ENCODE measurements at regions not wholly inside any gene's neighbourhood (a gene's known extent, or its start where the extent isn't known, plus 50 kb on each side); places are given as distances from the start of the nearest gene placed in this dataset.

DNA sequence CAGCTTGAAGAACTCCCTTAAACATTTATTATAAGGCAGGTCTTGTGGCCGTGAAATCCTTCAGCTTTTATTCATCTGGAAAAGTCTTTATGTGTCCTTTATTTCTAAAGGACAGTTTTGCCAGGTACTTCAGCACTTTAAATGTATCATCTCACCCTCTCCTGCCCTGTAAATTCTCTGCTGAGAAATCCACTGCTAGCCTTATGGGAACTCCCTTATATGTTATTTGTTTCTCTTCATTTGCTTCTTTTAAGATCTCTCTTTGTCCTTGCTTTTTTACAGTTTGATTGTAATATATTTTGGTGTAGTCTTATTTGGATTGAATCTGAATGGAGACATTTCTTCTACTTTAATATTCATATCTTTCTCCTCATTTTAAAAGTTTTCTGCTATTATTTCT lies 86.7 kb upstream of the RBMS3 start:
- Mint-ChIP-seq H3K4me3 (no peak overlapping the region), H3K27me3 (no peaks in the 10 kb centered on the region), H3K4me1 (ENCODE audit: low read depth) (no peaks in the 10 kb centered on the region), H3K9me3 (peaks cover 8% of the 10 kb centered on the region), H3K36me3 (ENCODE audit: low read depth) (no peaks in the 10 kb centered on the region), H3K27ac (no peak overlapping the region)
- Histone ChIP-seq H3K27ac (ENCODE audit: low read depth in 1 of 2, low read length in 2 of 2) (no peak overlapping the region), H3K27me3 (ENCODE audit: control insufficient read depth in 1 of 2, insufficient read depth in 2 of 2, low read length in 2 of 2) (no peaks in the 10 kb centered on the region), H3K4me3 (ENCODE audit: low read length) (no peak overlapping the region), H3K36me3 (ENCODE audit: insufficient read depth, low read length) (no peaks in the 10 kb centered on the region), H3K9me3 (ENCODE audit: control insufficient read depth in 1 of 2, insufficient read depth in 1 of 2, low read length in 2 of 2) (peaks cover 4 to 6% of the 10 kb centered on the region in 2 experiments), H3K4me1 (ENCODE audit: insufficient read depth, low read length) (no peaks in the 10 kb centered on the region)
- intact Hi-C loops (cut with DNase I, micrococcal nuclease): no loop called here
- TF ChIP-seq, protein P1, sequence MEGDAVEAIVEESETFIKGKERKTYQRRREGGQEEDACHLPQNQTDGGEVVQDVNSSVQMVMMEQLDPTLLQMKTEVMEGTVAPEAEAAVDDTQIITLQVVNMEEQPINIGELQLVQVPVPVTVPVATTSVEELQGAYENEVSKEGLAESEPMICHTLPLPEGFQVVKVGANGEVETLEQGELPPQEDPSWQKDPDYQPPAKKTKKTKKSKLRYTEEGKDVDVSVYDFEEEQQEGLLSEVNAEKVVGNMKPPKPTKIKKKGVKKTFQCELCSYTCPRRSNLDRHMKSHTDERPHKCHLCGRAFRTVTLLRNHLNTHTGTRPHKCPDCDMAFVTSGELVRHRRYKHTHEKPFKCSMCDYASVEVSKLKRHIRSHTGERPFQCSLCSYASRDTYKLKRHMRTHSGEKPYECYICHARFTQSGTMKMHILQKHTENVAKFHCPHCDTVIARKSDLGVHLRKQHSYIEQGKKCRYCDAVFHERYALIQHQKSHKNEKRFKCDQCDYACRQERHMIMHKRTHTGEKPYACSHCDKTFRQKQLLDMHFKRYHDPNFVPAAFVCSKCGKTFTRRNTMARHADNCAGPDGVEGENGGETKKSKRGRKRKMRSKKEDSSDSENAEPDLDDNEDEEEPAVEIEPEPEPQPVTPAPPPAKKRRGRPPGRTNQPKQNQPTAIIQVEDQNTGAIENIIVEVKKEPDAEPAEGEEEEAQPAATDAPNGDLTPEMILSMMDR (IDR thresholded peaks at IDR 0.05): no peak
- DNase-seq (no peak), ATAC-seq (ENCODE audit: poor library complexity) (no peak)
- CTCF ChIA-PET: no interaction called here
- POLR2A ChIA-PET: no interaction called here

DNA sequence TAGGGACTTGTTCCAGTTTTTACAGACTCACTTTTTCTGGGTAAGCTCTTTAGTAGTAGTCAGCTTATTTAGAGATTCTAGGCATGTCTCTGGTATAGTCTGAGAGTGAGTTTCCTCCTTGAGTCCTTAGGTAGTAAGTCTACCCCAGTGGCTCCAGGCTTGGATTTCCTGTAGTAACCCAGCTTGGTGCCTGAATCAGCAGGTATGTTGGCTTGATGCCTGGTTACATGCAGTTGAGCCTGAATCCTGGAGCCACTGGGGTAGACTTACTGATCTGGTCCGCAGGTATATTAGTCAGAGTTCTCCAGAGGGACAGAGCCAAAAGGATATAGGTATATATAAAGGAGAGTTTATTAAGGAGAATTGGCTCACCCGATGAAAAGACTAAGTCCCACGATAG lies 85.8 kb upstream of the RBMS3 start:
- Mint-ChIP-seq H3K4me3 (no peak overlapping the region), H3K27me3 (no peaks in the 10 kb centered on the region), H3K27ac (no peak overlapping the region), H3K9me3 (peaks cover 8% of the 10 kb centered on the region), H3K36me3 (ENCODE audit: low read depth) (no peaks in the 10 kb centered on the region), H3K4me1 (ENCODE audit: low read depth) (no peaks in the 10 kb centered on the region)
- POLR2A ChIA-PET: no interaction called here
- Histone ChIP-seq H3K4me1 (ENCODE audit: insufficient read depth, low read length) (no peaks in the 10 kb centered on the region), H3K9me3 (ENCODE audit: control insufficient read depth in 1 of 2, insufficient read depth in 1 of 2, low read length in 2 of 2) (peaks cover 4 to 6% of the 10 kb centered on the region in 2 experiments), H3K36me3 (ENCODE audit: insufficient read depth, low read length) (no peaks in the 10 kb centered on the region), H3K27me3 (ENCODE audit: control insufficient read depth in 1 of 2, insufficient read depth in 2 of 2, low read length in 2 of 2) (no peaks in the 10 kb centered on the region), H3K4me3 (ENCODE audit: low read length) (no peak overlapping the region), H3K27ac (ENCODE audit: low read depth in 1 of 2, low read length in 2 of 2) (no peak overlapping the region)
- ATAC-seq (ENCODE audit: poor library complexity) (no peak), DNase-seq (no peak)
- intact Hi-C loops (cut with DNase I, micrococcal nuclease): no loop called here
- TF ChIP-seq, protein P1 (IDR thresholded peaks at IDR 0.05): no peak
- CTCF ChIA-PET: interaction anchor here (0.7 kb wide), 1 partner anchor 27 kb away, joined by 3 read pairs; no protein-coding TSS in a partner anchor

DNA sequence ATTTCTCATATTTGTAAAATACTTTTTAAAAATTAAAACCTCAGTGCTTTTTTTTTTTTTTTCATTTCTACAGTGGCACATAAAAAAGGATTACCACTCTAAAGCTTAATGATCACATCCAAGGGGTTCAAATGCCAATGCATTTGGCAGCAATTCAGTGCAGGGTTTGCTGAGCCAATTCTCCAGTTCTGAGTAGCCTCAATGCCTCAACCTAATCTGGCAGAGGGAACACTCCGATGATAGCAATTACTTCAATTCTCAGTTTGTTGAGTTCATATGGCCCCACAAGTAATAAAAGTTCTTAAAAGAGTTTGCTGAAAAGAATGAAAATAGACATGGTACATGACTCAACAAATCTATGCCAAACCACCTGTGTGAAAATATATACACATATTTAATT lies 79.3 kb upstream of the RBMS3 start:
- H3K27me3 ChIP-seq (ENCODE audit: control insufficient read depth in 1 of 2, insufficient read depth in 2 of 2, low read length in 2 of 2): no peaks in the 10 kb centered on the region
- Mint-ChIP-seq H3K4me3 (no peak overlapping the region), H3K9me3 (no peaks in the 10 kb centered on the region), H3K36me3 (ENCODE audit: low read depth) (no peaks in the 10 kb centered on the region), H3K4me1 (ENCODE audit: low read depth) (no peaks in the 10 kb centered on the region), H3K27me3 (no peaks in the 10 kb centered on the region), H3K27ac (no peak overlapping the region)
- TF ChIP-seq, protein P1 (IDR thresholded peaks at IDR 0.05): no peak
- no peaks in the 10 kb centered on the region for H3K4me1 ChIP-seq (ENCODE audit: insufficient read depth, low read length)
- no peak overlapping the region for H3K4me3 ChIP-seq (ENCODE audit: low read length)
- no peak for DNase-seq
- no peak overlapping the region for H3K27ac ChIP-seq (ENCODE audit: low read depth in 1 of 2, low read length in 2 of 2)
- CTCF ChIA-PET: no interaction called here
- intact Hi-C loops (cut with DNase I, micrococcal nuclease): no loop called here
- POLR2A ChIA-PET: no interaction called here
- no peaks in the 10 kb centered on the region for H3K9me3 ChIP-seq (ENCODE audit: control insufficient read depth in 1 of 2, insufficient read depth in 1 of 2, low read length in 2 of 2)
- no peak for ATAC-seq (ENCODE audit: poor library complexity)
- no peaks in the 10 kb centered on the region for H3K36me3 ChIP-seq (ENCODE audit: insufficient read depth, low read length)
